ENCODE measurements at regions not wholly inside any gene's neighbourhood (a gene's known extent, or its start where the extent isn't known, plus 50 kb on each side); places are given as distances from the start of the nearest gene placed in this dataset.
A peak's percentile ranks its signal among the peaks of the same experiment; 100 is the strongest.

DNA sequence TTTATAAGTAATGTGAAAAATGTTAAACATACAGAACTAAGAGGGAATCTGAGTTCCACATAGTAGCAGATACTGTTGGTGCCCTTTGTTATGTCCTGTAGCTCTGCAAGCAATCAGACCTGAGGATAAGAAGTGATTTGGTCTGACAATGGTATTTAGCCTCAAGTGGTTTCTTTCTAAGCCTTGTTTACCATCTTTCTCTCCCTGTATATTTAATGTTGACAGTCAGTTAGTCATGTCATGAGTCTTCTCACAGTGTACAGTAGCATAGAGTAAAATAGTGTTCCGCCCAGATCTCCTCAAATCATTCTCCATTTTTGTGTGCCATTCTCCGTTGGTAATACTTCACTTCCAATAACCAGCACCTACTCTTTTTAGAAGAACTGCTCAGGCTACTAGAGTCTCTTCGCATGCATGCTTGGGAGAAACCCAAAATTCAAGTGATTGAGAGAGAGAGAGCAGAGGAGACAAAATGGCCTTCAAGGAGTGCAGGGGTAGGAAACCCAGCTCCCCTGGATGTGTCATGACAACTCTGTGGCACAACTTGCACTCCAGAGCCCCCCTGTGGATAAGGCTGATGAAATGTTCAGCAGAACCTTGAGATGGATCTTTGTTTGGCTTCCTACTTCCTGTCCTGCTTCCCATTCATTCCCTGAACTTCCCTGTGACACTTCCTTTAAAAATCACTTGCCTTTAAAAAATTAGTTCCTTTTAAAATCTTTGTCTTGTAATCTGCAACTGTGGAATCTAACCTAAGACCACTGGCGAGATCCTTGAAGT lies 129.2 kb upstream of the FST start:
- Mint-ChIP-seq H3K4me1 (no peaks in the 10 kb centered on the region), H3K4me3 (no peak overlapping the region), H3K9me3 (peaks cover 0 to 5% of the 10 kb centered on the region in 2 donors), H3K27me3 (peaks cover 3% of the 10 kb centered on the region), H3K27ac (no peak overlapping the region)
- DNase-seq (no peak), ATAC-seq (no peak)

DNA sequence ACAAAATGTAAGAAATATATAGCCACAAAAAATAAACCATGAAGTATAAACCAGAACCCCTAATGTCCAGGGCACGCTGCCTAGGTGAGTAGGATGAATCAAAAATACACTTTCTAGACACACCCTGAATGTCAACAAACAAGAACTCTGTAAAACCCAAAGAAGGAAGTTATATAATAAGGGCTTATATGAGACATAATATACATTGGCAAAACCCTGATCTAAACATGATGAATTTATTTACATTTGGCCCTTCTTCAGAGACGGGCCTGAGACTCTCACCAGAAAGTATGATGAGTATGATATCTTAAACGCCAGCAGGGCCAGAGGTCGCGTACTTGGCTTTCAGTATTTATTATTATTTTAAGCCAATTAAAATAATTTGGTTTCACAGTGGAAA lies 125.1 kb upstream of the FST start:
- H3K27ac Mint-ChIP-seq, result no peak overlapping the region
- H3K4me1 Mint-ChIP-seq, result peaks cover 8% of the 10 kb centered on the region
- H3K4me3 Mint-ChIP-seq, result no peak overlapping the region
- DNase-seq (no peak), ATAC-seq (no peak)
- H3K9me3 Mint-ChIP-seq, result peaks cover 15 to 20% of the 10 kb centered on the region in 2 donors
- H3K27me3 Mint-ChIP-seq, result no peaks in the 10 kb centered on the region

DNA sequence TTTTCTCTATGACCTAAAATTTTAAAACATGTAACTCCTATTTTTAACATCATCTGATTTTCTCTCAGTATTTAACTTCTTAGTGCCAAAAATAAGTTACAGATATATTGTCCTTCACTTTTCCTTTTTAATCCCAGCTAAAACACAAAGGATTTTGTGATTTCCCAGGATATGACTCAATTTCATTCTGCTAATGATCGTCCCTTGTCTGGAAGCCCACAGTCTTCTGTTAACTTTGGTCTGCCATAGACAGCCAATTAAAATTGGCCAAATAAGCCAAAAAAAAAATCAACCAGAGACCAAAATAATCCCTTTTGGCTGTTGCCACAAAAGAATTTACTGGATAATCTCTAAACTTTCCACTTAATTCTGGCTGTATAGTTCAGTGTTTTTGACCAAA lies 124.5 kb upstream of the FST start:
- ATAC-seq (no peak), DNase-seq (no peak)
- no peak overlapping the region for H3K4me3 Mint-ChIP-seq
- H3K4me1 Mint-ChIP-seq, result peaks cover 8% of the 10 kb centered on the region
- no peak overlapping the region for H3K27ac Mint-ChIP-seq
- H3K27me3 Mint-ChIP-seq, result no peaks in the 10 kb centered on the region
- H3K9me3 Mint-ChIP-seq, result peaks cover 15 to 20% of the 10 kb centered on the region in 2 donors

DNA sequence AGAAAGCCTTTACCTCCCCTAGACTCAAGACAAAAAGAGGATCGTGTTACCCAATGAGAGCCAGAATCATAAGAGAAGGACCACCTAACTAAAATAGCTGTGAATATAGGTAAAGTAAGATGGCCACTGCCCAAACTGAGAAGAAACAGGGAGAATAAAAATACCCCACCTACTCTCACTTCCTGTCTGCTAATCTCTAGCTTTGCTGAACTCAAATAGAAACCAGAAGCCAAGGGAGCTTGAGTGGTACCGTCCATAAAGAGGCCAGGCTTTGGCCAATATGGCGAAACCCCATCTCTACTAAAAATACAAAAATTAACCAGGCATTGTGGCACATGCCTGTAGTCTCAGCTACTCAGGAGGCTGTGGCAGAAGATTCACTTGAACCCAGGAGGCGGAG lies 123.0 kb upstream of the FST start:
- Mint-ChIP-seq H3K27ac (no peak overlapping the region), H3K4me1 (peaks cover 8% of the 10 kb centered on the region), H3K27me3 (no peaks in the 10 kb centered on the region), H3K9me3 (peaks cover 15 to 19% of the 10 kb centered on the region in 2 donors), H3K4me3 (no peak overlapping the region)
- DNase-seq (no peak), ATAC-seq (peak; percentile 48)

DNA sequence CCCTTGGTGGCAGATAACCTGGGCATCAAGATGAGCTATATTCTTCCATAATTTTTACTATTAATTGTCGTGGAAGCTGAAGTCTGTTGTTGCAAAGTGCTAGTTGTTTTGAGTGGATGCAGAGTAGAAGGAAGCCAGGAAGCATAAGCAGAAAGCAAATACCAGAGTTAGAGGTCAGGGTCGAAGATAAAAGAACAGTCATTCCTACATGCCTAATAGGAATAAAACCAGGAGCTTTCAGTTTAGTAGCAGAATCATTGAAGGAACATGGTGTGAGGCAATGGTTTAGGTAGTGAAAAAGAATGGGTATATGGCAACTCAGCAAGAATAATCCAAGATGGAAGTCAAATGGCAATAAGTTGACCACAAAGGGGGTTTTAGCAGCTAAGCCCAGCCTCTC lies 121.6 kb upstream of the FST start:
- Mint-ChIP-seq H3K4me1 (peaks cover 8% of the 10 kb centered on the region), H3K9me3 (peaks cover 14 to 15% of the 10 kb centered on the region in 2 donors), H3K27ac (no peak overlapping the region), H3K4me3 (no peak overlapping the region), H3K27me3 (no peaks in the 10 kb centered on the region)
- ATAC-seq, result no peak
- no peak for DNase-seq

DNA sequence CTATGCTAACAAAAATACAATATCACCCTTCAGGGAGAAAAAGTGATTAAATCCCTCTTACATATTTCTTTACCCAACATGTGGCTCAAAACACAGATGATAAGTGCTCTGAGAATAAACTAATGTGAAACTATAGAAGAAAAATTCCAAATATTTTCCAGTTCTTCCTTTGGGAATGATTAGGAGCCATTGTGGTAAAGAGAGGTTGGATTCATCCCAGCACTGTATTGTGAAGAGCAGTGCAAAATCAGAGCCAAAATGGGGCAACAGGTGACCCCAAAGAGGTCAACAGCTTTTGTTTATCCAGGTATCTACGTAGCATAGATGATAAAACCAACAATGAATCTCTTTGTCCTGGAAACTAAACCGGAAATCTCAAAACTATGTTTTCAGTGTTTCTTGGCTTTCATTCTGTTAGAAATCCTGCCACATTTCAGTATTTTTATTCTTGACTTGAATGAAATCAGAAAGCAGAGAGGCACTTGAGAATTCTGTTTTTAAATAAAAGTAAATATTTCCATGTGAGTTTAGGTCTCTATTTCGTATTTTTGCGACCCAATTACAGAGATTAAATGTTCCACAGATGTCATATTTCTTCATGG lies 120.4 kb upstream of the FST start:
- Mint-ChIP-seq H3K27ac (no peak overlapping the region), H3K4me3 (no peak overlapping the region), H3K4me1 (peaks cover 8% of the 10 kb centered on the region), H3K27me3 (no peaks in the 10 kb centered on the region), H3K9me3 (peaks cover 14 to 15% of the 10 kb centered on the region in 2 donors)
- ATAC-seq (no peak), DNase-seq (no peak)

DNA sequence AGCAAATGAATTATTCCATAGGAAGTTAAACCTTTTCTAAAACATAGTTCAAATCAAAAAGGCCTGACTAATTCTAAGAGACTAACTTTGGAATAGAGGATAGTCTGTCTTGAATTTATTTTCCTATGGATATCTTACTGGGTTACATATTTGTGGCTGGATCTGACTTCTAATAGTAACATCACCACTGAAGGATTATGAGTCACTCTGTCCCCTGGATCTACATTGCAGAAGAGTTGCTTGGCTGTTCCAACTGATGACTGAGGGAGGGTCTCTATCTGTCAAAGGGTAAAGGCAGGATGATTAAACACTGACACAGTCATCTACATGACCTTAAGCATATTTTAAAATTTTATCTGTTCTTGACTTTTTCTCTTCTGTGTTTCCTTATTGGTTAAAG lies 119.6 kb upstream of the FST start:
- Mint-ChIP-seq H3K9me3 (peaks cover 14 to 15% of the 10 kb centered on the region in 2 donors), H3K27me3 (peaks cover under 1% of the 10 kb centered on the region), H3K4me1 (peaks cover 8% of the 10 kb centered on the region), H3K4me3 (no peak overlapping the region), H3K27ac (no peak overlapping the region)
- DNase-seq, result no peak
- no peak for ATAC-seq

DNA sequence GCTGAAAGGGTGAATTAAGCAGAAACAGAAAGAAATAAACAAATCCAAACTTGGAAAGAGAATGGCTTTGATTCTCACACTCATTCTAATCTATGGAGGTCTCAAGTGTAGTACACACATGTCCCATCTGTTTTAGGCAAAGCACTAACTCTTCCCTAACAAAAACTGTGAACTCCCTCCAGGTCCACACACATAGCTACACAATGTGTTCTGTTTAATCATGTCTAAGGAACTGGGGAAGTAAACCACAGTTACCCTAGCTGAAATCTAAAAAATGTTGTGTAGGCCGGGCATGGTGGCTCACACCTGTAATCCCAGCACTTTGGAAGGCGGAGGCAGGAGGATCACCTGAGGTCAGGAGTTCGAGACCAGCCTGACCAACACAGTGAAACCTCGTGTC lies 118.7 kb upstream of the FST start:
- H3K9me3 Mint-ChIP-seq, result peaks cover 14 to 15% of the 10 kb centered on the region in 2 donors
- H3K4me1 Mint-ChIP-seq, result peaks cover 8% of the 10 kb centered on the region
- H3K4me3 Mint-ChIP-seq, result no peak overlapping the region
- H3K27me3 Mint-ChIP-seq, result peaks cover 9% of the 10 kb centered on the region
- DNase-seq (no peak), ATAC-seq (no peak)
- no peak overlapping the region for H3K27ac Mint-ChIP-seq

DNA sequence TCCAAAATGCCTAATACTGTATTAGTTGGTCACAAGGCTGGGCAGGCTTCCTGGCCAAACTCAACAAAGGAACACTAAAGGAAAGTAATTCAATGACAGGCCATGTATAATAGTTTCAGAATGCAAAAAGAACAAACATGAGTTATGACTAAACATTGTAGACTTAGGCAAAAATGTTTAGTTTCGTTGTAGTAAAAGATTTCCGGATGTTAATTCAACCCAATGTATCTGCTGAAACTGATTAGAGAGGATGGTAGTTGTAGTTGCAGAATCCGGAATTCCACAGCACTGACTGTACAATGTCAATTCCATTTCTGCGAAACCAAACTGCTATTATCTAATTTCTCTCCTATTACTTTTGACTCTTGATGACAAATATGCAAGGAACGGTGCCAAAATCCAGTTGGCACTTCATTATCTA lies 117.9 kb upstream of the FST start:
- no peak for DNase-seq
- Mint-ChIP-seq H3K27me3 (peaks cover 9% of the 10 kb centered on the region), H3K4me3 (no peak overlapping the region), H3K9me3 (peaks cover 6 to 7% of the 10 kb centered on the region in 2 donors), H3K27ac (no peak overlapping the region), H3K4me1 (peaks cover 2% of the 10 kb centered on the region)
- ATAC-seq, result no peak

DNA sequence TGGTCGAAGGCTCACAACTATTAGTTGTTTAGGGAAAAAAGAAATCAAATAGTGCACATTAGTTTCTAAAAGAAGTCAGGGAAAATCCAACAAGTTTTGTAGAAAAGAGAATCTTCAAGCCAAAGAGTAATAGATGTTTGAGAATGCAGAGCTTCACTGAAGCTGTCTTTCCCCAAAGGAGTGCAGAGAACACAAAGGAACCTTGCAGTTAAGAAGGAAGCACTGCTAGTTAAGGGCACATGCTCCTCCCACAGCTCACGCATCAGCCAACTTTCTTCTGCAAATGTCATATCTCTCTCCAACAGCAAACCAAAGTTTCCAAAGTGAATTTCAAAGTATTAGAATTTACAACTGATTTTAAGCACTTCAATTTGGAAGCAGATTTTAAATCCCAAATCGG lies 116.4 kb upstream of the FST start:
- H3K9me3 Mint-ChIP-seq, result no peaks in the 10 kb centered on the region
- H3K27me3 Mint-ChIP-seq, result peaks cover 9% of the 10 kb centered on the region
- no peak overlapping the region for H3K27ac Mint-ChIP-seq
- no peak overlapping the region for H3K4me3 Mint-ChIP-seq
- no peak for DNase-seq
- ATAC-seq, result no peak
- no peaks in the 10 kb centered on the region for H3K4me1 Mint-ChIP-seq

DNA sequence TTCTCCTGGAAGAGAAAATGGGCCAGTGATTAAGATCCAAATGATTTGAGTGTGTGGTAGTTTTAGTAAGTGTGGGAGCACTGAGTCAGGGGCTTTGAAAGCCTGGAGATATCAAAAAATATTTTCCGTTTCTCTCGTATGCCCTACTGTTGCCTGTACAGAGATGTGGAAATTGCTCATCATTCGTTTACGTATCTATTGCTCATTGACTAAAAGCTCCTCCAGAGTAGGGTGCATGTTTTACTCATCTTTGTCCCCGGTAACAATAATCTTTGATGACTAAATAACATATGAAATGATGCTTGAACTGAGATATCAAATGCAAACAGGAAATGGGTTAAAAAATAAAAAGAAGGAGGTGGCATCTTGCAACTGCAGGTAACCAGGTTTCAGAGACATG lies 114.2 kb upstream of the FST start:
- DNase-seq (no peak), ATAC-seq (no peak)
- no peak overlapping the region for H3K4me3 Mint-ChIP-seq
- H3K4me1 Mint-ChIP-seq, result no peaks in the 10 kb centered on the region
- peaks cover 24% of the 10 kb centered on the region for H3K27me3 Mint-ChIP-seq
- H3K27ac Mint-ChIP-seq, result no peak overlapping the region
- no peaks in the 10 kb centered on the region for H3K9me3 Mint-ChIP-seq

DNA sequence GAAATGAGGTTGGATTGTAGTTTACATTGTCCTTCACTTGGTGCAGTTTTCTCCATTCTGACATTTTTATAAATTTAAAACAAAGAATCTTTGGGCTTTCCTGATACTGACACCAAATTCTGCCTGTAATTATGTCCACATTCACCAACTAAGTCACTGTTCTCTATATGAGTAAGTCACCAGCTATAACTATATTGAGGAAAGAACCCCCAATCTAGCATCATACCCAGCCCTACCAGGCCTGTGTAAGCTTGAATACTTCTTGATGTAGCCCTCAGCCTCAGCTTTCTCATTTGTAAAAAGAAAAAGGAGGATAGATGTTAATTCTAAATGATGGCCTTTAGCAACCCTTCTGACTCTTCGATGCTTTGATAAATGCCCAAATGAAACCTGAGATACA lies 112.7 kb upstream of the FST start:
- DNase-seq (no peak), ATAC-seq (no peak)
- no peaks in the 10 kb centered on the region for H3K9me3 Mint-ChIP-seq
- no peak overlapping the region for H3K4me3 Mint-ChIP-seq
- no peaks in the 10 kb centered on the region for H3K4me1 Mint-ChIP-seq
- no peak overlapping the region for H3K27ac Mint-ChIP-seq
- H3K27me3 Mint-ChIP-seq, result peaks cover 24% of the 10 kb centered on the region

DNA sequence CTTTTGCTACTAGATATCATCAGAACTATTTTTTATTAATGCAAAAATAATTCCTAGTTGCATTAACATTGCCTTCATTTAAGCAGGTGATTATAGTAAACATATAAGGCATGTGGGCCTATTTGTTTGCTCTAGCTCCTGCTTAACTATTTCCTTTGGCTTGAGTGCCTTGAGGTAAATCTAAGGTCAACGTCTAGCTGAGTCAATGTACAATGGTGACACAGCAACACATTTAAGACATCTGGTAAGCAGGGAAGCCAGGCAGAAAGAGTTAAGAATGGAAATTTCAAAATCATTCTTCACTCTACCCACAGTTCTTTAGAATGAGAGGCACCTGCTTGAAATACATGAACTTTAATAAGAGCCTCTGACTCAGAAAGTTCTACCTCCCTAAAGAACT lies 111.9 kb upstream of the FST start:
- Mint-ChIP-seq H3K27me3 (peaks cover 24% of the 10 kb centered on the region), H3K4me3 (no peak overlapping the region)

DNA sequence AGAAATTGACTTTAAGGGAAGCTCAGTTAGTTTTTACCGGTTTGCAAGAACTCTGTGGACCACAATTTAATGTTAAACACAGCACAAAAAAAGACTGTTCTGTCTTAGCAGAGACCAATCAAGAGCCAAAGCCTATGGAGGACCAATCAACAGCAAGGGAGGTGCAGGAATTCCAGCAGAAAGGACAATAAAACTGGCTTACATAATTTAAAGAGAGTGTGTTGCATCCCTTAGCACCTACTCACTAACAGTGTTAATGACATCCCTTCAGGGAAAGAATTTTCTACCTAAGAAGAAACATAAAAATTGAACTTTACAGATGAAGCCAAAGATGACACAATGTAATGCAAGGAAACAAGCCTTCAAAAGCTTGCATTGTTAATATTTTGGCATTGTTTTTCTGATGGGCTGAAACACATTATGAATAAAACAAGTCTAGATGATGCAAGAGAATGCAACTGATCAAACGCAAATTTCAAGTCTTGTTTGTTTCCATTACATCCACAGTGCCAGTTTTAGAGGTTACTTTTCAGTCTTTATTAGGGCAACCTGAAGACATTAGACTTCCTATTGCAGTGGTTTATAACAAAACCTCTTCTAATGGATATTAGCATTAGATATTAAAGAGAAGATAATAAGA lies 111.3 kb upstream of the FST start:
- ATAC-seq (no peak), DNase-seq (no peak)
- H3K4me3 Mint-ChIP-seq, result no peak overlapping the region

More for the DNA sequence above, 111.9 kb upstream of the FST start:
- no peaks in the 10 kb centered on the region for H3K9me3 Mint-ChIP-seq
- H3K27ac Mint-ChIP-seq, result peak overlapping the region in 1 of 2 donors; percentile 85
- ATAC-seq, result no peak
- H3K4me1 Mint-ChIP-seq, result no peaks in the 10 kb centered on the region
- DNase-seq, result no peak

DNA sequence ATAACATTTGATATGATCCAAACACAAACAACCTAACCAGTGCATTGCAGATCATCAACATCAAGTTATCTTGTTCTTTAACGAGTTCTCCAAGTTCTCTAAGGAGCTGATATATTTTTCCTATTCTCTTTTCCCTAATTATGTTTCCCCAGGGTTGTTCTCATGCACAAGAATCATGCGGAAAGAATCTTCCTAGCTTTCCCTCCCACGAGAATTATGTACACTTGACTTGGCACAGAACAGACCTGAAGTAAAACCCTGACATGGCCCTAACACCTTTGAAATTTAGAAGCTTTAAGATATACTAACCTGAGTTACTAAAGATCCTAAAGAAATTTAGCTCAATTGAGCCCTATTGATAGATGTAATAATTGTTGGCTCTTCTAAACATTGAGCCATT lies 110.7 kb upstream of the FST start:
- DNase-seq, result no peak
- no peak overlapping the region for H3K27ac Mint-ChIP-seq
- no peak for ATAC-seq
- no peaks in the 10 kb centered on the region for H3K4me1 Mint-ChIP-seq
- no peak overlapping the region for H3K4me3 Mint-ChIP-seq
- no peaks in the 10 kb centered on the region for H3K9me3 Mint-ChIP-seq
- H3K27me3 Mint-ChIP-seq, result peaks cover 24% of the 10 kb centered on the region

More for the DNA sequence above, 111.3 kb upstream of the FST start:
- peaks cover 24% of the 10 kb centered on the region for H3K27me3 Mint-ChIP-seq
- no peaks in the 10 kb centered on the region for H3K4me1 Mint-ChIP-seq
- H3K9me3 Mint-ChIP-seq, result no peaks in the 10 kb centered on the region
- H3K27ac Mint-ChIP-seq, result peak overlapping the region in 1 of 2 donors; percentile 85

DNA sequence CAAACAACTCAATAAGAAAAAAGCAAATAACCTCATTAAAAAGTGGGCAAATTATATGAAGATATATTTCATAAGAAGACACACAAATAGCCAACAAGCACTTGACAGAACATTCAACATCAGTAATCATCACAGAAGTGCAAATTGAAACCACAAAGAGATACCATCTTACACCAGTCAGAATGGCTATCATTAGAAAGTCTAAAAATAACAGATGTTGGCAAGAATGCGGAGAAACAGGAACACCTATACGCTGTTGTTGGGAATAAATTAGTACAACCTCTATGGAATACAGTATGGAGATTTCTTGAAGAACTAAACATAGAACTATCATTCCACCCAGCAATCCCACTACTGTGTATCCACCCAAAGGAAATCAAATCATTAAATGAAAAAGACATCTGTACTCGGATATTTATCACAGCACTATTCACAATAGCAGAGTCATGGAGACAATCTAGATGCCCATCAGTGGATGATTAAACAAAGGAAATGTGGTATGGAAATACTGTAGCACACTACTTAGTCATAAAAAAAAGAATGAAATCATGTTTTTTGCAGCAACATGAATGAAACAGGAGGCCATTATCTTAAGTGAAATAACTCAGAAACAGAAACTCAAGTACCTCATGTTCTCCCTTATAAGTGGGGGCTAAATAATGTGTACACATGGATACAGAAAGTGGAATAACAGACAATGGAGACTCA lies 106.8 kb upstream of the FST start:
- H3K9me3 Mint-ChIP-seq, result peaks cover 0 to 5% of the 10 kb centered on the region in 2 donors
- H3K4me1 Mint-ChIP-seq, result no peaks in the 10 kb centered on the region
- H3K27me3 Mint-ChIP-seq, result peaks cover 14% of the 10 kb centered on the region
- peak overlapping the region in 1 of 2 donors; percentile 42 for H3K27ac Mint-ChIP-seq
- ATAC-seq (no peak), DNase-seq (no peak)
- H3K4me3 Mint-ChIP-seq, result no peak overlapping the region

Data from stimulated activated naive CD8-positive, alpha-beta T cell treated with anti-CD3 and anti-CD28 coated beads, Interleukin-15, amount 100 ng/mL, for 72 hours (primary cell).